Fibroblast of villous mesenchyme (primary cell): ENCODE measurements at regions not wholly inside any gene's neighbourhood (a gene's known extent, or its start where the extent isn't known, plus 50 kb on each side); places are given as distances from the start of the nearest gene placed in this dataset.
A peak's percentile ranks its signal among the peaks of the same experiment; 100 is the strongest.

Experiments used
- DNase-seq: peaks from one replicate; pipeline ENCODE4 v3.0.0-alpha.2; 2010; ENCODE audit warnings: low read depth
- H3K4me3 ChIP-seq: 2 replicates; pipeline ENCODE4 v1.5.1; 2011; ENCODE audit warnings: low read depth, mild to moderate bottlenecking, low read length
- CTCF ChIP-seq: IDR thresholded peaks from 2 replicates; pipeline ENCODE4 v1.5.1; 2012; ENCODE audit warnings: low read depth, mild to moderate bottlenecking, low read length; ENCODE audit not compliant: insufficient read depth

DNA sequence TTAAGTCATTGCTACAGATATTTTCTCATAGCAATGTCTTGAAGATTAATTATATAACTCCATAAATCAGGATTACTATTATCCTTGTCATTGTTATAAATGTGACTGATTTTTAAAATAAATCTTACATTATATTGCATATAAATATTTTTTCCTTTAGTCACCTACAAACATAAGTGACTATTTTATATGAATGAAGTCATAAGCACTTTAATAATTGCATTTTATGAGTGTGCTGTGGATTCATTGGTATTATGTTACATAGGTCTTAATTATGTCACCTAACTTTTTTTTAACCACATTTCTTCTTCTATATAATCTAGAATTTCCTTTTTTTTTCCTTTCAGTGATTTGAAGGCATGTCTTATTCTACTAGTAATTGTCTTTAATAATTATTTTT, 1191.2 kb downstream of the NSUN3 start:
- no peak for TF ChIP-seq CTCF
- no peak overlapping the region for H3K4me3 ChIP-seq
- DNase-seq, result no peak

- no peak for DNase-seq
- no peak for TF ChIP-seq CTCF
- no peak overlapping the region for H3K4me3 ChIP-seq
These were observed 1191.9 kb downstream of the NSUN3 start for GRCh38 chr3:95254758-95255157.

- no peak overlapping the region for H3K4me3 ChIP-seq
- TF ChIP-seq CTCF, result no peak
- DNase-seq, result peak; percentile 59
These were observed 1202.3 kb downstream of the NSUN3 start for GRCh38 chr3:95265129-95265528.

- no peak for TF ChIP-seq CTCF
- no peak for DNase-seq
- H3K4me3 ChIP-seq, result no peak overlapping the region
These were observed 1208.5 kb downstream of the NSUN3 start for GRCh38 chr3:95271395-95271794.

GRCh38 chr3:95272166-95272565, 1209.3 kb downstream of the NSUN3 start:
- no peak for TF ChIP-seq CTCF
- no peak for DNase-seq
- H3K4me3 ChIP-seq, result no peak overlapping the region

- no peak for TF ChIP-seq CTCF
- no peak overlapping the region for H3K4me3 ChIP-seq
- no peak for DNase-seq
These were observed 1209.9 kb downstream of the NSUN3 start for GRCh38 chr3:95272781-95273180.

DNA sequence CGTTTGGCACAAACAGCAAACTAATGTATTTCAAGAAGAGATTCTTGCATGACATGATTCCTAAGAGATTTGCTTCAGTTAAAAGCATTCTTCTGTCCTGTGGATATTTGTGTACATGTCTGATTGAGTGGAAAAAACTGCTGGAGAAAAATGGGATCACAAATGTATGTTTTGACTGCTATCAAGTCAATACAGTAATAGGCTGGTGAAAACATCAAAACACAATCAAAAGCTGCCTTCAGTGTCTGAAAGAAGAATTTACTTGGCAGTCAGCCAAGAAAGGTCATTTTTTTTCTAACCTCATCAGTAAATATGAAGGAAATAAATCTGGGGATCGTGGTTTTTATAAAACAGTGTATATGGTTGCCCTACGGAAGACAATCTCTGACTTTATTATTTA, 1214.8 kb downstream of the NSUN3 start:
- H3K4me3 ChIP-seq, result no peak overlapping the region
- no peak for TF ChIP-seq CTCF
- no peak for DNase-seq
